Effector CD4-positive, alpha-beta T cell (primary cell): ENCODE measurements at regions not wholly inside any gene's neighbourhood (a gene's known extent, or its start where the extent isn't known, plus 50 kb on each side); places are given as distances from the start of the nearest gene placed in this dataset.
"Not testable (repeated sequence)": the region's sequence is repeated elsewhere in the genome, so short reads cannot be mapped to it uniquely, and the experiment has no call there.

Source experiments
- DNase-seq: peaks from one replicate; pipeline ENCODE4 v3.0.0-alpha.2; 2020

- no peak for DNase-seq
These were observed 221.9 kb upstream of the C1orf174 start for GRCh38 chr1:4121834-4122512.

GRCh38 chr1:4122513-4123160, 222.6 kb upstream of the C1orf174 start:
- no peak for DNase-seq

- no peak for DNase-seq
These were observed 224.6 kb upstream of the C1orf174 start for GRCh38 chr1:4124631-4125145.

- DNase-seq, result no peak
These were observed 226.2 kb upstream of the C1orf174 start for GRCh38 chr1:4126251-4126650.

- DNase-seq, result no peak
These were observed 226.9 kb upstream of the C1orf174 start for GRCh38 chr1:4126731-4127591.

GRCh38 chr1:4127592-4128140, 227.6 kb upstream of the C1orf174 start:
- DNase-seq, result no peak

GRCh38 chr1:4128616-4129015, 228.5 kb upstream of the C1orf174 start:
- no peak for DNase-seq

GRCh38 chr1:4129693-4130092, 229.6 kb upstream of the C1orf174 start:
- no peak for DNase-seq

GRCh38 chr1:4130096-4130495, 230.0 kb upstream of the C1orf174 start:
- DNase-seq, result no peak

- DNase-seq, result no peak
These were observed 231.7 kb upstream of the C1orf174 start for GRCh38 chr1:4131734-4132133.

- DNase-seq, result no peak
These were observed 232.6 kb upstream of the C1orf174 start for GRCh38 chr1:4132352-4133296.

GRCh38 chr1:4133297-4133938, 233.3 kb upstream of the C1orf174 start:
- DNase-seq, result no peak

GRCh38 chr1:4133939-4134321, 233.9 kb upstream of the C1orf174 start:
- DNase-seq, result no peak

- not testable (repeated sequence) for DNase-seq
These were observed 235.8 kb upstream of the C1orf174 start for GRCh38 chr1:4135853-4136252.

- DNase-seq, result no peak
These were observed 237.7 kb upstream of the C1orf174 start for GRCh38 chr1:4137621-4138415.

- no peak for DNase-seq
These were observed 239.6 kb upstream of the C1orf174 start for GRCh38 chr1:4139646-4140045.

GRCh38 chr1:4140241-4140640, 240.2 kb upstream of the C1orf174 start:
- DNase-seq, result no peak

GRCh38 chr1:4140821-4141220, 240.7 kb upstream of the C1orf174 start:
- DNase-seq, result no peak

GRCh38 chr1:4144349-4144971, 244.4 kb upstream of the C1orf174 start:
- DNase-seq, result no peak

GRCh38 chr1:4146101-4146500, 246.0 kb upstream of the C1orf174 start:
- no peak for DNase-seq
